ENCODE measurements at regions not wholly inside any gene's neighbourhood (a gene's known extent, or its start where the extent isn't known, plus 50 kb on each side); places are given as distances from the start of the nearest gene placed in this dataset.

- TF ChIP-seq CTCF (IDR thresholded peaks at IDR 0.05; ENCODE audit: insufficient read depth, low read depth, low read length) = no peak
- no peak for TF ChIP-seq EZH2 (IDR thresholded peaks at IDR 0.05; ENCODE audit: insufficient read depth, low read length)
These were observed 193.0 kb upstream of the C1QTNF7 start for GRCh38 chr4:15234856-15235126.

Data from astrocyte (in vitro differentiated cells and primary cell).